CD4-positive, alpha-beta T cell treated with Interleukin-4 for 1 hour (primary cell): ENCODE measurements at regions not wholly inside any gene's neighbourhood (a gene's known extent, or its start where the extent isn't known, plus 50 kb on each side); places are given as distances from the start of the nearest gene placed in this dataset.

ENCODE experiments used
- DNase-seq, 2 donors: peaks; one replicate each; pipeline ENCODE4 v3.0.0-alpha.2; 2020 to 2022

DNA sequence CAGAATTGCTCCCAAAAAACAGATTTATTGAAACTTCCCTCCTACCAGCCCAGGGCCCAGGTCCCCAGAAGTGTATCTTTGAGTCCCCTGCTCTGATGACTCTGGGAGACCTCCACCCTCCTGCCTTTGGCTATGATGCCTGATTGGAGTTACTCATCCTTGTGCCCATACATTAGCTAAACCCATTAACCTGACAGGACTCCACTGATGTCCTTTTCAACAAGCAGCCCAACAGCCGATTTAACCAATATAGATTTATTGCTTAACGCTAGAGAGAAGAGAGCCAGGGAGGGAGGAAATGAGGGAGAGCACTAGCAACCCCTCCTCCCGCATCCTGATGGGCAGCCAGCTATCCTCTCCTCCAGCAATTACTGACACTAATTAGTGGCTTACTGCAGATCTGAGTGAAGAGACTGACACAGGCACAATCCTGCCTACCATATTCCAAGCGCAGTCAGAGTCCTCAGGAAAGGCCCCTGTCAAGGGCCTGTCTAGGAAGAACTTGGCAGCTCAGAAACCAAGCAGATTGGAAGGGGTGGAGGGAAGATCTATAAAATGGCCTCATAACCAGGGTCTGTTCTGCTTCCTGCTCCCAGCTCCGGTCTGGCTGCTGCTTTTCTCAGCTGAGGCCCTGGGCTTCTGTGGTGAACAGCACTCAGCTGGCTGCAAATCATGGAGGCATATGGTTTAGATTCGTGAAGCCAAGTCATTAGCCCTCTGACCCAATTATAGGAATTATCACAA lies 484.5 kb upstream of the DAB1 start:
- DNase-seq, result no peak

- no peak for DNase-seq
Measured at GRCh38 chr1:57901208-57901919, 477.5 kb upstream of the DAB1 start.

DNA sequence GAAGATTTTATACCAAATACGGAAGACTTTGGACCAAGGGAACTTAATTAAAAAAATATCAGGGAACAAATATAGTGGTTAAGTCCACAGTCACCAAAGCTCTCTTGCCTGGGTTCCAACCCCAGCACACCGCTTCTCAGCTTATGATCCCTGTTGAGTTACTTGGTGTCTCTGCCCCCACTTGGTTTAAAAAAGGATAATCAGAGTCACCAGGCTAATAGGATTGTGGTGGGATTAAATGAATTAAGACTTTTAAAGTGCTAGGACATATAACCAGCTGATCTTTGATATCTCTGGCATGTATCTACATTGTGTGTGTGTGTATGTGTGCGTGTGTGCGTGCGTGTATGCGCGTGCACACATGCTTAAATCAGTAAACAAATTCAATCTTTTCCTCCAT lies 474.7 kb upstream of the DAB1 start:
- no peak for DNase-seq

DNA sequence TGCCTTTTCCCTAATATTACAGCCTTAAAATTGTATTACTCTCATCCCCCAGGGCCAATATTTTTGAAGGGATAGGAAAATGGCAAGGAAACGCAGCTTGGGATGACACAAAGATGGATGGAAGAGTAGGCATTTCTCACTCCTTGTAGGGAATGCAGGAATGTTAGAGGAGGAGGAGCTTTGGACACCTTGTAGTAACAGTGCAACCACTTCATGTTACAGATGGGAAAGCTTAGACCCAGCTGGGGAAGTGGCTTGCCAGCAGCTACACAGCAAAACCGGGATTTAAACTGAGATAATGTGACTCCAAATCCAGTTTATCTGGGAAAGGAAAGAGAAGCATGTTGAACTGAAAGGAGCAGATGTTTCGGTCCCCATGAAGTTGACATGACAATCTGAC lies 473.7 kb upstream of the DAB1 start:
- DNase-seq, result no peak

DNA sequence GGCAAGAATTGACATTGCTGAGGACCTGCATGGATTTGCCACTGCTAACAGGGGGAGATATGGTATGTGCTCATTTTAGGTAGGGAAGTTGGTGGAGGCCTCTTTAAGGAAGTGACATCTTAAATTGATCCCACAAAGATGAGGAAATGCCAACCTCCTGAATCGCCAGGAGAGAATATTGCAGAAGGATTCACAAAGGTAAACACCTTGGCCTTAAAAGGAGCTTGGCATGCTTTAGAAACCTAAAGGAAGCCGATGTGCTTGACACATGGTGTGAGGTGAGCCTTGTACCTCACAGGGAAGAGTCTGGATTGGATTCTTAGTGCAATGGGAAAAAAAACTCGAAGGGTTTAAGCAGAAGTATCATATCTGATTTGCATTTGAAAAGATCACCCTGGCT lies 470.5 kb upstream of the DAB1 start:
- DNase-seq, result no peak

GRCh38 chr1:57889676-57890320 lies 465.9 kb upstream of the DAB1 start:
- no peak for DNase-seq

GRCh38 chr1:57887964-57888491 lies 464.2 kb upstream of the DAB1 start:
- DNase-seq, result no peak

DNA sequence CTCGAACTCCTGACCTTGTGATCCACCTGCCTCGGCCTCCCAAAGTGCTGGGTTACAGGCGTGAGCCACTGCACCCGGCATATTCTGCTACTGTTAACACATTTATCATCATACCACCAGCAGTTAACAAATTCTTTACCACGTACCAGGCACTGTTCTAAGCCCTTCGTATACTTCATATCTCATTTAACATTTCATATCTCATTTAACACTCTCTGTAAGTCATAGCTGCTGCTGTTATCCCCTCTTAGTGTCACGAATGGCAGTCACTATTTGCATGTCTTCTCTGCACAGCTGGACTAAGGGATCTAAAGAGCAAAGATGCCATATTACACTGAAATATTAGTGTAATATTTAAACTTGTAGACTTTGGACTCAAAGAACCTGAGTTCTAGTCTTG lies 462.5 kb upstream of the DAB1 start:
- no peak for DNase-seq

DNA sequence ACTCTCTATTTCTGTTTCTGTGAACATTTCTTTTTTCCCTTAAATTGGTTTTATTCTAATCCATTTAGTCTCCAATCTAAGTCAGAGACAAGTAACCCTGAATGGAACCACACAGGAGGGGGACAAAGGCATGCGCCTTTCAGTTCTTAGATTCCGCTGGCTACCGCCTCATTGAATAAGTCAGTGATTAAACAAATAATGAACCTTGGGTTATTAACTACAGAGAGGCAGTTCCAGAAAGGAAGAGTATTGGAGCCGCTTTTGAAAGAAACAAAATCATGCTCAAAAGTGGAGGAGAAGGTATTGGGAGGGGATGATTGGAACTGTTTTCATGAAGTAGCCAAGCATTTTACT lies 459.8 kb upstream of the DAB1 start:
- no peak for DNase-seq

DNA sequence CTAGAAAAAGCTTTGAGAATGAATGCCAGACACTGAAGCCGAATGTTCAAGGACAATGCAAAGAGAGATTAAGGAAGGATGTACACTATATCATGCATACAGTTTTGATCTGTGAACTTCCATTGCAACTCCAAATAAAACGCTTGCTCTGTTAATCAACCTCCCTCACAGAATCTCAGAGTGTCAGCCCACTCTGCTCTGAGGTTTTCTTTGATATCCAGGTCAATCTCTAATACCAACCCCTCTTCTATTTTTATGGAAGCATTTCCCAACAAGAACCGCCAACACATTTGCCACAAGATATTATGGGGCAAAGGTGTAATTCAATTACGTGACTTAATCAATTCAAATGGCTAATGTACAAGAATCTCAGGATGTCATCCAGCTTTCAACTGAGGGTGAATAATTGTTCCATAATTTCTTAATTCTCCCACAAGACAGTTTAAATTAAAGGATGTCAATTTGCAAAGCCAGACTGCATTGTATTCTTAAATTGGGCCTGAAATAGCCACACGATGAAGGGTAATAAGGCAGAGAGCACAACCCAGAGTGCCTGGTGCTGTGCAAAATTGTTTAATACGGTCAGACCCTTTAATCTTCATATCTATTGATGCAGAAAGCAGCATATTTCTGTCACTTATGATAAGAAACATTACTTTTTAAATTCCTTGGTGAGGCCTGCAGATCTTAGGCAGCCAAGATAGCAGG lies 459.2 kb upstream of the DAB1 start:
- DNase-seq, result no peak

DNA sequence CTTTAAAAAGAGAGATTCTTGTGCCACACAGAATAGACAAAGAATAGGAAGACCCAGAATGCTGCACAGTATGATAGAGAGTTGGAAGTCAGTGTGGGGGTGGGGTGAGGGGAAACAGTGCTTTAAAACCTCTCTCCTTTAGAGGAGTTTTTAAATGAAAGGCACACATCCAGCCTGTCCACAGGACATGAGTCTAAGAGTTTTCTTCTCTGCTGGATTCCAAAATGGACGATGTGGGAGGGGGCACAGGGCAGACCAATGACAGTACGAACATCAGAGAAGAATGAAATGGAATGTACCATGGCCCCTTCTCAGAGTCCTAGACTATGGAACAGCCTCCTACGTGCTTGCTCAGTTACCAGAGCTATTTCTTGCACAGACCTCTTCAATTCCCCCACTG lies 458.2 kb upstream of the DAB1 start:
- no peak for DNase-seq

GRCh38 chr1:57881639-57882038 lies 457.8 kb upstream of the DAB1 start:
- DNase-seq, result no peak

DNA sequence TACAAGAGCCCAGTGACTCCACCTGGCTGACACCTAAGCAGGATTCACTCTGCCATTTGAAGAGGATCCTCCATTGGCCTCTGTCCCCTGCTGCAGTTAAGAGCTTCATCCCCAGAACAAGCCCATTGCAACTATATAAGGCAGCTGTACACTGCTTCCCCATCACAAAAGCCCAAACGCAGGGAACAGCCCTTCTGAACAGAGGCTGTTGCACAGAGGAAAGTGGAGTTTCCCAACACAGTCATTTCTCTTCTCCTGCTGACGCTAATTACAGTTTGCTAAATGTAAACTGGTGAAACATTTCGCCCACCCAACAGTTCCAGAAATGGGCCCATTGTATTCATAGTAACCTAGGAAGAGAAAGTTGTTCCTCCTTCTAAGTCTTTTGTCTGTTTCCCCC lies 455.8 kb upstream of the DAB1 start:
- DNase-seq, result no peak

GRCh38 chr1:57874418-57874877 lies 450.6 kb upstream of the DAB1 start:
- no peak for DNase-seq

- no peak for DNase-seq
Measured at GRCh38 chr1:57872913-57873312, 449.1 kb upstream of the DAB1 start.

GRCh38 chr1:57868908-57869307 lies 445.0 kb upstream of the DAB1 start:
- no peak for DNase-seq

GRCh38 chr1:57868239-57868638 lies 444.4 kb upstream of the DAB1 start:
- DNase-seq, result no peak

DNA sequence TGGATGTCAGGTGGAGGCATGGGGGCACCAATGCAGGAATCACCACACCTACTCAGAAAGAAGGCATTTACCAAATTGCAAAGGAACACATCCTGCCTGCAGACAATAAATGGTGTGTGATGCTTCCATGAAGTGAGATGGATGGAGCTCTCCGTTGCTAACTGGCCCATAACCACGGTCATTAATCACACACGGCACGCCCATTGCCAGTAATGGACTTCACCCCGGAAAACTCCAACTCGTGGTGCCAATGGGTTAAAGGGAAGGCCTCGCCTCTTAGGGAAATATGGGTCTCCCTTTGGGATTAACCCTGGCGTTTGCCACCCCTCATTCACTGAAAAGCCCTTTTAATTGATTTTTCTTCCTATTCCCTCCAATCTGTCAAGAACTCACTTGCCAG lies 443.1 kb upstream of the DAB1 start:
- no peak for DNase-seq

GRCh38 chr1:57860931-57861565 lies 437.2 kb upstream of the DAB1 start:
- no peak for DNase-seq

DNA sequence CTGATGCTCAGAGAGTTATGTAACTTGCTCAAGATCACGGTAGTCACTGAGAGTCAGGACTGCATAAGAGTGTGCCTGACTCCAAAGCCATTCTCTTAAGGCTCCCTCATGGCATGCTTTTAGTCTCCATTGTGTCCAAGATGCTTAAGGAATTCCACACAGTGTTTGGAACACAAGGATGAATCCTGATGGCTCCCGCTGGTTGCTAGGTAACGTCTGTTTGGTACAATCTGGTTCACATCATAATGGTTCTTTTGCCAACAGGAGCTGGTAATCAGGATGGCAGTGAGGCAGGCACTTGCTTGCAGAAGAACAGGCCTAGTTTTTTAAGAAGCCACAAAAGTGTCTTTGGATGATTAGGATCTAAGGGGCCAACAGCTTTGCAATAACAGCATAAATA lies 436.5 kb upstream of the DAB1 start:
- DNase-seq, result no peak

DNA sequence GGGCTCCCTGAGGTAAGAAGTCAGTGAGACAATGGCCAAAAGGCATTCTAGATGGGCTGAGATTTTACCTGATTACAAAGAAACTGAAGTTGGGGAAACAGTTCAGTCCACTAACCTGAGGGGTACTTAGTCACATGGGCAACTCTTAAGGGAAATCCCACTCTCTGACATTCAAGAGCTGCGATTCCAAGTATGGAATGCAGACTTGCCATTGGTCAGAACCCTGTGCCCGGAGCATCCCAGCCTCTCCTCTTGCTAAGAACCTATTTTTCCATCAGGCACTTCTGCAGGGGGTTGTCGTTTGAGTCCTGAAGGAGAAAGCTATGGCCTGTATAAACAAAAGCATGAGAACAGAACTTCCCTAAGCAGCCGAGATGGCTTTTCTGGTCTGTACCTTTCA lies 434.9 kb upstream of the DAB1 start:
- no peak for DNase-seq

- no peak for DNase-seq
Measured at GRCh38 chr1:57857809-57858208, 433.9 kb upstream of the DAB1 start.

DNA sequence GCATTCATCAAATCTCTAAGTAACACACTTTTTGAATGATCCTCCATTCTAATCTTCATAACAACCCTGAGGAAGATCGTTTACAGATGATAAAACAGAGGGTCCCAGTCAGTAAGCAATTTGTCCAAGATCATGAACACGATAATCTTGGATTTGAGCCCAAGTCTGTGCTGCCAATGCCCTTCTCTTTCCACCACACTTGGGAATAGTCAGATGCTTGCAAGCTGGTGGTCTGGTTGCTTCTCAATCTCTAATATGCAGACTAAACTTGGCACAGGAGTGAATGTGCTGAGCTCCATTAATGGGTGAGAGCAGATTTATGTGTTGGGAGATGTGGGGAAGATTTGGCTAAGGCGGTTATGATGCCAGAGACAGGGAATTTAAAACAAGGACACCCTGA lies 430.6 kb upstream of the DAB1 start:
- no peak for DNase-seq
